Fibroblast of skin of left quadriceps (primary cell): ENCODE measurements at regions not wholly inside any gene's neighbourhood (a gene's known extent, or its start where the extent isn't known, plus 50 kb on each side); places are given as distances from the start of the nearest gene placed in this dataset.

Experiments
- DNase-seq, 2 experiments: peaks; one replicate each; pipeline ENCODE4 v3.0.0-alpha.2; 2013; ENCODE audit warnings: low read depth in 2 of 2

- no peak for DNase-seq
Observed at GRCh38 chr6:149267513-149268043, 49.9 kb upstream of the TAB2 start.
